ENCODE measurements at regions not wholly inside any gene's neighbourhood (a gene's known extent, or its start where the extent isn't known, plus 50 kb on each side); places are given as distances from the start of the nearest gene placed in this dataset.

- no peak for ATAC-seq
- BruUV-seq (replicated peaks), result no TSS peak
- no peak for TF ChIP-seq LARP7 (IDR thresholded peaks at IDR 0.05)
- TF ChIP-seq CEBPB (IDR thresholded peaks at IDR 0.05; ENCODE audit: borderline replicate concordance in 1 of 2, low read depth in 2 of 2, low read length in 2 of 2), result no peak
- TF ChIP-seq MXI1 (IDR thresholded peaks at IDR 0.05; ENCODE audit: low read depth, low read length), result no peak
- no peak for TF ChIP-seq ZSCAN29 (IDR thresholded peaks at IDR 0.05)
- no peak for TF ChIP-seq MYB (IDR thresholded peaks at IDR 0.05; ENCODE audit: borderline replicate concordance, low read depth, low read length)
- TF ChIP-seq ATF2 (IDR thresholded peaks at IDR 0.05; ENCODE audit: low read length), result no peak
- TF ChIP-seq SMAD1 (IDR thresholded peaks at IDR 0.05; ENCODE audit: low read depth, partially characterized antibody), result no peak
- no peak for TF ChIP-seq ZNF384 (IDR thresholded peaks at IDR 0.05; ENCODE audit: borderline replicate concordance, low read depth, low read length)
- TF ChIP-seq NR2C1 (IDR thresholded peaks at IDR 0.05), result no peak
- TF ChIP-seq CHD4 (IDR thresholded peaks at IDR 0.05), result no peak
- TF ChIP-seq HSF1 (IDR thresholded peaks at IDR 0.05; ENCODE audit: low read depth, low read length), result no peak
- TF ChIP-seq JUNB (IDR thresholded peaks at IDR 0.05), result no peak
- TF ChIP-seq CBX3 (IDR thresholded peaks at IDR 0.05; ENCODE audit: borderline replicate concordance, low read depth), result no peak
- ChIA-PET POLR2A (no interaction called here), CTCF (no interaction called here), SMC1A (ENCODE audit: uncharacterized antibody, unreplicated experiment) (no interaction called here), RAD21 (ENCODE audit: unreplicated experiment) (no interaction called here)
- Histone ChIP-seq H3K4me2 (ENCODE audit: control insufficient read depth, insufficient read depth) (no peak overlapping the region), H3K9ac (ENCODE audit: control insufficient read depth, insufficient read depth, low read length) (no peak overlapping the region), H3K36me3 (ENCODE audit: control insufficient read depth in 2 of 2, insufficient read depth in 2 of 2, low read length in 1 of 2) (no peaks in the 10 kb centered on the region), H3K27me3 (replicated peaks in 1 of 2; ENCODE audit: control insufficient read depth in 2 of 2, insufficient read depth in 2 of 2, low read length in 1 of 2) (no peaks in the 10 kb centered on the region), H3K79me2 (ENCODE audit: control insufficient read depth, insufficient read depth, low read length) (no peaks in the 10 kb centered on the region), H3K27ac (ENCODE audit: control insufficient read depth, insufficient read depth) (no peak overlapping the region), H2AFZ (ENCODE audit: control insufficient read depth, low read depth, low read length) (no peak overlapping the region), H4K20me1 (ENCODE audit: control insufficient read depth, insufficient read depth) (no peaks in the 10 kb centered on the region), H3K9me3 (replicated peaks; ENCODE audit: control insufficient read depth, insufficient read depth, low read length) (no peaks in the 10 kb centered on the region), H3K4me3 (no peak overlapping the region), H3K4me1 (ENCODE audit: control insufficient read depth, insufficient read depth, low read length) (no peaks in the 10 kb centered on the region)
- FAIRE-seq, result no peak
- in situ Hi-C loops (cut with MboI) (no loop called here), intact Hi-C loops (cut with micrococcal nuclease; ENCODE audit: unreplicated experiment) (no loop called here)
- 77% methylated on average over 10 of the region's 10 CpGs for WGBS (ENCODE audit: insufficient coverage, insufficient replicate concordance, low lambda C conversion rate, missing lambda C conversion rate)
- DNase-seq (ENCODE audit: low read depth, low spot score), result no peak
These were observed 108.6 kb upstream of the GJB6 start for GRCh38 chr13:20340759-20341171.
